Stomach (tissue), 8 donors: ENCODE measurements at regions not wholly inside any gene's neighbourhood (a gene's known extent, or its start where the extent isn't known, plus 50 kb on each side); places are given as distances from the start of the nearest gene placed in this dataset.

Source experiments
- DNase-seq, 2 donors: peaks; one replicate each; pipeline versions ENCODE4 v3.0.0 to v3.0.0-alpha.2; 2013 to 2019
- H3K27ac ChIP-seq, 5 donors: fragments of 200-600 bp in 4 of 5; sonication (generic) in 4 of 5; one replicate each; pipeline ENCODE4 v1.5.1; 2013 to 2019; ENCODE audit warnings: mild to moderate bottlenecking in 1 of 5, moderate library complexity in 1 of 5
- H3K27me3 ChIP-seq, 3 donors: fragments of 200-600 bp; sonication (generic); one replicate each; pipeline ENCODE4 v1.5.1; 2017 to 2019; ENCODE audit warnings: mixed run types in 1 of 3
- H3K36me3 ChIP-seq, 4 donors: fragments of 200-600 bp; sonication (generic); 1 replicate in 3 of 4; 2 replicates in 1 of 4; pipeline ENCODE4 v1.5.1; 2016 to 2019
- H3K4me1 ChIP-seq, 4 donors: fragments of 200-600 bp; sonication (generic); one replicate each; pipeline ENCODE4 v1.5.1; 2016 to 2019
- H3K4me3 ChIP-seq, 4 donors: fragments of 200-600 bp; sonication (generic) in 3 of 4; one replicate each; pipeline ENCODE4 v1.5.1; 2016 to 2019; ENCODE audit warnings: mild to moderate bottlenecking in 1 of 4
- H3K9me3 ChIP-seq, 4 donors: fragments of 200-600 bp; sonication (generic); one replicate each; pipeline ENCODE4 v1.5.1; 2016 to 2019
- CTCF ChIP-seq, 7 experiments: fragments of 450-650 bp in 4 of 7; fragments of 200-600 bp in 3 of 7; sonication (generic) in 3 of 7; IDR thresholded peaks; one replicate each; pipeline ENCODE4 v1.5.1; 2016 to 2019; ENCODE audit warnings: antibody characterized with exemption in 7 of 7, control low read depth in 2 of 7, mild to moderate bottlenecking in 1 of 7
- EP300 ChIP-seq: sonication (generic); formaldehyde crosslinking; IDR thresholded peaks from one replicate; pipeline ENCODE4 v1.6.1; 2017; ENCODE audit warnings: antibody characterized with exemption
- POLR2A ChIP-seq, 4 donors: fragments of 450-650 bp; IDR thresholded peaks; one replicate each; pipeline ENCODE4 v1.6.1; 2016; ENCODE audit warnings: antibody characterized with exemption in 4 of 4, control low read depth in 2 of 4, mild to moderate bottlenecking in 1 of 4, moderate library complexity in 1 of 4
- POLR2AphosphoS5 ChIP-seq, 3 donors: sonication (generic); formaldehyde crosslinking; IDR thresholded peaks; one replicate each; pipeline ENCODE4 v1.6.1; 2016; ENCODE audit warnings: antibody characterized with exemption in 3 of 3
- WGBS, 5 donors: extraction: QIAGEN DNeasy Blood & Tissue Kit in 3 of 5; methylation state at CpG; one replicate each; pipeline versions ENCODE4 v1.1.5 to v1.1.7; 2013 to 2018; 5-methylcytosine and 5-hydroxymethylcytosine counted together
- intact Hi-C: fragments of 100-400 bp; cut with DNase I; formaldehyde crosslinking; loops from one replicate; pipeline ENCODE4 v1.15.1; 2023; ENCODE audit warnings: low total_unique reads
- donor health status: healthy with polysubstance abuse.
- donor health status: Bipolar disorder and iron deficiency.
- donor health status: healthy.

- H3K27me3 ChIP-seq, result no peaks in the 10 kb centered on the region
- 38 to 55% (median 44%) methylated on average over 3 of the region's 3 CpGs for WGBS, 5 donors
- no peaks in the 10 kb centered on the region for H3K4me1 ChIP-seq
- no peak overlapping the region for H3K27ac ChIP-seq
- no peaks in the 10 kb centered on the region for H3K9me3 ChIP-seq
- no peak for TF ChIP-seq EP300
- TF ChIP-seq POLR2A (IDR thresholded peaks at IDR 0.05), result no peak
- no peak for TF ChIP-seq POLR2AphosphoS5 (IDR thresholded peaks at IDR 0.05)
- no peak for TF ChIP-seq CTCF (IDR thresholded peaks at IDR 0.05)
- intact Hi-C loops, result no loop called here
- H3K4me3 ChIP-seq, result no peak overlapping the region
- no peaks in the 10 kb centered on the region for H3K36me3 ChIP-seq
- DNase-seq, result peak in 1 of 2 donors; percentile 9
Measured at GRCh38 chr10:85284778-85285770, 956.7 kb downstream of the CCSER2 start.

- 71 to 83% (median 76%) methylated on average over 3 of the region's 3 CpGs for WGBS, 5 donors
- Histone ChIP-seq H3K27me3 (no peaks in the 10 kb centered on the region), H3K4me3 (no peak overlapping the region), H3K9me3 (peaks cover 0 to 3% (median 0%) of the 10 kb centered on the region in 4 donors), H3K27ac (no peak overlapping the region), H3K36me3 (no peaks in the 10 kb centered on the region), H3K4me1 (no peaks in the 10 kb centered on the region)
- no peak for DNase-seq
- intact Hi-C loops, result no loop called here
- TF ChIP-seq EP300 (no peak), POLR2A (IDR thresholded peaks at IDR 0.05) (no peak)
Measured at GRCh38 chr10:85293483-85293882, 965.1 kb downstream of the CCSER2 start.

GRCh38 chr10:85311613-85312337 lies 983.4 kb downstream of the CCSER2 start:
- 22 to 40% (median 32%) methylated on average over 2 of the region's 2 CpGs for WGBS, 5 donors
- Histone ChIP-seq H3K36me3 (no peaks in the 10 kb centered on the region), H3K4me3 (no peak overlapping the region), H3K27ac (no peak overlapping the region), H3K9me3 (no peaks in the 10 kb centered on the region), H3K4me1 (no peaks in the 10 kb centered on the region), H3K27me3 (no peaks in the 10 kb centered on the region)
- DNase-seq, result no peak
- intact Hi-C loops, result no loop called here
- TF ChIP-seq EP300, result no peak
- TF ChIP-seq CTCF (IDR thresholded peaks at IDR 0.05), result no peak
- TF ChIP-seq POLR2AphosphoS5 (IDR thresholded peaks at IDR 0.05), result no peak
- TF ChIP-seq POLR2A (IDR thresholded peaks at IDR 0.05), result no peak

GRCh38 chr10:85315657-85316056 lies 987.3 kb downstream of the CCSER2 start:
- no peaks in the 10 kb centered on the region for H3K4me1 ChIP-seq
- H3K4me3 ChIP-seq, result no peak overlapping the region
- no peak overlapping the region for H3K27ac ChIP-seq
- 67 to 83% (median 71%) methylated on average over 4 of the region's 4 CpGs for WGBS, 5 donors
- no peaks in the 10 kb centered on the region for H3K36me3 ChIP-seq
- intact Hi-C loops, result no loop called here
- H3K27me3 ChIP-seq, result no peaks in the 10 kb centered on the region
- no peak for DNase-seq
- TF ChIP-seq EP300 (no peak), POLR2A (IDR thresholded peaks at IDR 0.05) (no peak), CTCF (IDR thresholded peaks at IDR 0.05) (no peak), POLR2AphosphoS5 (IDR thresholded peaks at IDR 0.05) (no peak)
- no peaks in the 10 kb centered on the region for H3K9me3 ChIP-seq
